Neuronal stem cell (in vitro differentiated cells): ENCODE measurements at regions not wholly inside any gene's neighbourhood (a gene's known extent, or its start where the extent isn't known, plus 50 kb on each side); places are given as distances from the start of the nearest gene placed in this dataset.
"Not testable (repeated sequence)": the region's sequence is repeated elsewhere in the genome, so short reads cannot be mapped to it uniquely, and the experiment has no call there.

Experiments used
- DNase-seq: peaks from one replicate; pipeline ENCODE4 v3.0.0-alpha.2; 2013; ENCODE audit warnings: low spot score
- H2AFZ ChIP-seq: one replicate; pipeline ENCODE4 v1.6.1; 2013; ENCODE audit warnings: mild to moderate bottlenecking, low read length, inconsistent platforms
- H2AK5ac ChIP-seq: 2 replicates; pipeline ENCODE4 v1.6.1; 2013; ENCODE audit warnings: low read depth, mild to moderate bottlenecking, inconsistent platforms, low read length, moderate library complexity, mixed read lengths
- H2BK120ac ChIP-seq: 2 replicates; pipeline ENCODE4 v1.6.1; 2013; ENCODE audit warnings: low read depth, mild to moderate bottlenecking, inconsistent platforms, low read length, moderate library complexity, mixed read lengths
- H2BK12ac ChIP-seq: one replicate; pipeline ENCODE4 v1.6.1; 2013; ENCODE audit warnings: low read length, inconsistent platforms
- H2BK15ac ChIP-seq: 2 replicates; pipeline ENCODE4 v1.6.1; 2013; ENCODE audit warnings: mild to moderate bottlenecking, low read length, inconsistent platforms, mixed read lengths
- H2BK5ac ChIP-seq: one replicate; pipeline ENCODE4 v1.6.1; 2013; ENCODE audit warnings: inconsistent platforms, mild to moderate bottlenecking, low read length, moderate library complexity
- H3K14ac ChIP-seq: one replicate; pipeline ENCODE4 v1.6.1; 2013; ENCODE audit warnings: low read length, inconsistent platforms
- H3K18ac ChIP-seq: 2 replicates; pipeline ENCODE4 v1.6.1; 2013; ENCODE audit warnings: low read length, inconsistent platforms
- H3K23ac ChIP-seq: 2 replicates; pipeline ENCODE4 v1.6.1; 2013; ENCODE audit warnings: low read depth, mild to moderate bottlenecking, mixed read lengths, low read length, inconsistent platforms; ENCODE audit not compliant: poor library complexity
- H3K27ac ChIP-seq: replicated peaks from 3 replicates; pipeline ENCODE4 v1.5.1; 2013; ENCODE audit warnings: low read length, inconsistent platforms
- H3K27me3 ChIP-seq, 3 experiments: 2 replicates each; pipeline ENCODE4 v1.6.1; 2013; ENCODE audit warnings: low read length in 3 of 3, mild to moderate bottlenecking in 2 of 3, inconsistent platforms in 1 of 3, low read depth in 1 of 3, mixed read lengths in 1 of 3, moderate library complexity in 1 of 3; ENCODE audit not compliant: control insufficient read depth in 3 of 3, insufficient read depth in 3 of 3
- H3K36me3 ChIP-seq, 2 donors: replicated peaks in 1 of 2; 2 replicates each; pipeline ENCODE4 v1.6.1; 2013; ENCODE audit warnings: low read length in 2 of 2; ENCODE audit not compliant: control insufficient read depth in 2 of 2, insufficient read depth in 2 of 2
- H3K4ac ChIP-seq: 2 replicates; pipeline ENCODE4 v1.6.1; 2013; ENCODE audit warnings: inconsistent platforms, mild to moderate bottlenecking, low read length, moderate library complexity
- H3K4me1 ChIP-seq, 2 donors: 1 replicate in 1 of 2; 2 replicates in 1 of 2; pipeline ENCODE4 v1.6.1; 2013; ENCODE audit warnings: low read length in 2 of 2, low read depth in 1 of 2; ENCODE audit not compliant: control insufficient read depth in 2 of 2, insufficient read depth in 1 of 2
- H3K4me2 ChIP-seq: one replicate; pipeline ENCODE4 v1.6.1; 2013; ENCODE audit warnings: mild to moderate bottlenecking, low read length, inconsistent platforms; ENCODE audit not compliant: insufficient read depth, poor library complexity, severe bottlenecking
- H3K4me3 ChIP-seq, 2 donors: 2 replicates each; pipeline ENCODE4 v1.5.1; 2013; ENCODE audit warnings: low read length in 2 of 2, mild to moderate bottlenecking in 2 of 2, inconsistent platforms in 1 of 2, moderate library complexity in 1 of 2
- H3K79me1 ChIP-seq: one replicate; pipeline ENCODE4 v1.6.1; 2013; ENCODE audit warnings: low read depth, mild to moderate bottlenecking, inconsistent platforms, low read length, moderate library complexity
- H3K9ac ChIP-seq: one replicate; pipeline ENCODE4 v1.6.1; 2013; ENCODE audit warnings: mild to moderate bottlenecking, low read depth, low read length, inconsistent platforms; ENCODE audit not compliant: poor library complexity
- H3K9me3 ChIP-seq, 2 donors: replicated peaks in 1 of 2; 2 replicates each; pipeline versions ENCODE3 to v1.6.1; 2013; ENCODE audit warnings: low read length in 2 of 2, mild to moderate bottlenecking in 2 of 2, inconsistent platforms in 1 of 2, low read depth in 1 of 2, mixed read lengths in 1 of 2, moderate library complexity in 1 of 2; ENCODE audit not compliant: control insufficient read depth in 2 of 2, insufficient read depth in 1 of 2
- H4K8ac ChIP-seq: one replicate; pipeline ENCODE4 v1.6.1; 2013; ENCODE audit warnings: low read depth, mild to moderate bottlenecking, inconsistent platforms, low read length, moderate library complexity
- H4K91ac ChIP-seq: one replicate; pipeline ENCODE4 v1.6.1; 2013; ENCODE audit warnings: low read length, low read depth, mild to moderate bottlenecking, inconsistent platforms; ENCODE audit not compliant: poor library complexity
- WGBS, 2 donors: extraction: QIAGEN DNeasy Blood & Tissue Kit; methylation state at CpG; one replicate each; pipeline ENCODE4 v1.1.7; 2013; ENCODE audit warnings: missing lambda C conversion rate in 2 of 2, mixed read lengths in 1 of 2; ENCODE audit not compliant: insufficient read length in 2 of 2, insufficient replicate concordance in 1 of 2; ENCODE audit errors: extremely low coverage in 2 of 2; 5-methylcytosine and 5-hydroxymethylcytosine counted together

DNA sequence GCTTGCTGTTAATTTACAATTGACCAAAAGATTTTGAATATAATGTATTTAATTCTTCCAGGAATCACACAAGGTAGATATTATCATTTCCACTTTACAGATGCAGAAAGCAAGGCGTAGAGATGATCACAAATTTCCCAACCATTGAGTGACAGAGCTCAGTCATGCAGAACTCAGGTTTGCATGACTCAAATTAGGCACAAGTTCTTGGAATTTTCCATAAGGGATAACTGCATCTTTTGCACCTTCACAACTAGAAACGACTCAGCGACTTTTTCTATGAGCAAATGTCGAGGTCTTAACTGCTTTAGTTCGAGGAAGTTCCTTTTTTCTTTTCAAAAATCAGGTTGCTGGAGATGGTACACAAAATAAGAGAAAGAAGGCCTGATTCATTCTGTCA is 265.5 kb upstream of the PAPPA start:
- H2BK15ac ChIP-seq, result no peak overlapping the region
- H3K9me3 ChIP-seq, result no peaks in the 10 kb centered on the region
- H4K8ac ChIP-seq, result no peak overlapping the region
- no peak overlapping the region for H2BK120ac ChIP-seq
- no peak overlapping the region for H3K4me2 ChIP-seq
- no CpG with 5 or more reads among the region's 5 CpGs for WGBS, 2 donors
- H4K91ac ChIP-seq, result no peak overlapping the region
- no peaks in the 10 kb centered on the region for H3K4me1 ChIP-seq
- no peaks in the 10 kb centered on the region for H3K27me3 ChIP-seq
- no peak overlapping the region for H2BK12ac ChIP-seq
- no peak for DNase-seq
- no peak overlapping the region for H3K9ac ChIP-seq
- no peak overlapping the region for H3K18ac ChIP-seq
- H2AFZ ChIP-seq, result peak overlapping the region; percentile 8
- no peak overlapping the region for H3K14ac ChIP-seq
- no peaks in the 10 kb centered on the region for H3K36me3 ChIP-seq
- no peak overlapping the region for H3K23ac ChIP-seq
- no peak overlapping the region for H3K27ac ChIP-seq
- no peaks in the 10 kb centered on the region for H3K79me1 ChIP-seq
- no peak overlapping the region for H3K4me3 ChIP-seq
- H3K4ac ChIP-seq, result no peak overlapping the region
- H2AK5ac ChIP-seq, result no peak overlapping the region
- H2BK5ac ChIP-seq, result no peak overlapping the region

DNA sequence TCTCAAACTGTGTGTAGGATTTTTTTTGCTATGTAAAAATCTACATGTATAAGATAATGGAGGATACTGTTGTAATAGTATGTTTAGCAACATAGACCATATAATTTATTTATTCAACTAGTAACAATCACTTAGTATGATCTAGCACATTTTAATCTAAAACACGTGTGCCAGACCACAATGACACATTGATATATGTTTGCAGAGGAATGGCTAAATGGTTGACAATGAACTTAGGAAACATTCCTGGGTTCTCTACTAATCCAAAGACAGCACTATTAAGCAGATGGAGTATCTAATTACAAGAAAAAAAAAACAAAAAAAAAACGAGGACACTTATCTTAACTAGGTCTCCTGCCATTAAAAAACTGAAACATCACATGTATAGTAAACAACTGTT is 261.7 kb upstream of the PAPPA start:
- Histone ChIP-seq H2AFZ (no peak overlapping the region), H2AK5ac (no peak overlapping the region), H3K18ac (no peak overlapping the region), H2BK120ac (no peak overlapping the region), H3K14ac (no peak overlapping the region), H2BK5ac (no peak overlapping the region), H4K8ac (no peak overlapping the region), H3K36me3 (no peaks in the 10 kb centered on the region), H3K79me1 (no peaks in the 10 kb centered on the region), H2BK15ac (no peak overlapping the region), H3K9ac (no peak overlapping the region), H3K4ac (no peak overlapping the region), H3K4me3 (no peak overlapping the region), H4K91ac (no peak overlapping the region), H2BK12ac (no peak overlapping the region), H3K27me3 (no peaks in the 10 kb centered on the region), H3K9me3 (no peaks in the 10 kb centered on the region), H3K27ac (no peak overlapping the region), H3K4me1 (no peaks in the 10 kb centered on the region), H3K23ac (no peak overlapping the region), H3K4me2 (no peak overlapping the region)
- no peak for DNase-seq
- no CpG with 5 or more reads among the region's 2 CpGs for WGBS, 2 donors

DNA sequence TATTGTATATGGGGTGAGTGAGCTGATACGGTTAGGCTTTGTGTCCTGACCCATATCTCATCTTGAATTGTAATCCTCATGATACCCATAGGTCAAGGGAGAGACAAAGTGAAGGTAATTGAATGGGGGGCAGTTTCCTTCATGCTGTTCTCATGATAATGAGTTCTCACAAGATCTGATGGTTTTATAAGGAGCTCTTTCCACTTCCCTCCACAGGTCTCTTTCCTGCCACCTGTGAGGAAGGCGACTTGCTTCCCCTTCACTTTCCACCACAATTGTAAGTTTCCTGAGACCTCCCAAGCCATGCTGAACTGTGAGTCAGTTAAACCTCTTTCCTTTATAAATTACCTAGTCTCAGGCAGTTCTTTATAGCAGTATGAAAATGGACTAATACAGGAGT is 255.1 kb upstream of the PAPPA start:
- H3K14ac ChIP-seq, H3K79me1 ChIP-seq, H3K4me1 ChIP-seq, H3K9ac ChIP-seq, H2AK5ac ChIP-seq, H3K23ac ChIP-seq, H3K27ac ChIP-seq, H3K9me3 ChIP-seq, H4K8ac ChIP-seq, H3K36me3 ChIP-seq, H3K4me2 ChIP-seq, H2BK12ac ChIP-seq, DNase-seq, H3K18ac ChIP-seq, H3K4me3 ChIP-seq, H2BK120ac ChIP-seq, H2BK5ac ChIP-seq, H4K91ac ChIP-seq, H3K27me3 ChIP-seq, H2BK15ac ChIP-seq, H2AFZ ChIP-seq, H3K4ac ChIP-seq: not testable (repeated sequence)
- no CpG with 5 or more reads among the region's 2 CpGs for WGBS, 2 donors

DNA sequence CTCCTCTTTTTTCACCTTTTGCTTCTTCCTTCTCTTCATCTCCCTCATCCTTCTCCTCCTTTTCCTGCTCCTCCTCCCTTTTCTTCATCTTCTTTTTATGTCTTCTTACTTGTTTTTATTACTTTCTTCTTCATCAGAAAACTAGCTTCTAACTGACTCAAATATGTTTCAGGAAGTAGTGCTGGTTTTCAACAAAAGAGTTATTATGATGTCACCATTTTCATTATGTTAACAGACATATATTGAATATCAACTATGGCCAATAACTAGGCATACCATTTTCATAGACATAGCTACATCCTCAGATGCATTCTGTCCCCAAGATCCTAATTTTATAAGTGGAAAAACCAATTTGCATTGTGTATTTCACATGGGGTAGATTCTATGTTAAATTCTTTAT is 252.9 kb upstream of the PAPPA start:
- Histone ChIP-seq H3K9me3 (no peaks in the 10 kb centered on the region), H2AFZ (no peak overlapping the region), H2BK15ac (no peak overlapping the region), H3K23ac (no peak overlapping the region), H2BK12ac (no peak overlapping the region), H3K36me3 (no peaks in the 10 kb centered on the region), H4K91ac (no peak overlapping the region), H3K4me1 (no peaks in the 10 kb centered on the region), H3K4me2 (no peak overlapping the region), H3K4me3 (no peak overlapping the region), H2BK120ac (no peak overlapping the region), H2AK5ac (no peak overlapping the region), H3K18ac (no peak overlapping the region), H4K8ac (no peak overlapping the region), H3K4ac (no peak overlapping the region), H3K27me3 (no peaks in the 10 kb centered on the region), H3K9ac (no peak overlapping the region), H2BK5ac (no peak overlapping the region), H3K27ac (no peak overlapping the region), H3K14ac (no peak overlapping the region), H3K79me1 (no peaks in the 10 kb centered on the region)
- DNase-seq, result no peak
